ENCODE measurements at regions not wholly inside any gene's neighbourhood (a gene's known extent, or its start where the extent isn't known, plus 50 kb on each side); places are given as distances from the start of the nearest gene placed in this dataset.

DNA sequence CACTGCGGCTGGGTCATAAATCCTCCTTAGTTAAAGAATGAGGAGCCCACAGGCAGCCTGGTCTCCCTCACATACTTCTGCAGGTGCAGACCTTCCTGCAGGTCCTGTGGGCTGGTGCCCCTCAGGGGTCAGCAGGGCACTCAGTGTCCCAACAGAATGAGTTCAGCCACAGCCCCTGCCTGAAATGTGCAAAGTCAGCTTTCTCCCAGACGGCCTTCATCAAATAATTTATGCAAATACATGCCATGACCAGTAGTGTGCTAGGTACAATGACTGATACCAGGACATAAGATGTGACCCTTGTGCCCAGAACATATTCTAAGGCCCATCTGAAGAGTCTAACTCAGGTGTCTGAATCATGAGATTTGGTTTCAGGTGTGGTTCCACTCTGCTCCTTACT, 703.4 kb downstream of the TBC1D22A start:
- DNase-seq (ENCODE audit: low spot score), result no peak

DNA sequence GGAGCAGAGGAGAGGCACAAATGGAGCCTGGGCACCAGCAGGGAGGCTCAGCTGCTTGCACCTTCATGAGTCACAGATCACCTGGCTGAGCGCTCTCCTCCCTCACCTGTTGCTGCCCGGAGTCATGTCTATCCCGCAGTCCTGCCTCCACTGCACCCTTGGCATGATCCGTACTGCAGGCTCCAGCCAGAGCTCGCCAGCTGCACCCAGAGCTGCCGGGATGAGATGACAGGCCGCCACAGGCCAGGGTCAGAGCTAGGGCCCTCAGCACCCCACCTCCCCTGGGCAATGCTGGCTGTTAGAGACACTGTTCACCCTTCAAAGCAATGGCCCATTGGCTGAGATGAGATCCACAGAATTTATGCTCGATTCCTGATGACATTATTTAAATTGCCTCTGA, 702.8 kb downstream of the TBC1D22A start:
- DNase-seq (ENCODE audit: low spot score), result no peak

DNA sequence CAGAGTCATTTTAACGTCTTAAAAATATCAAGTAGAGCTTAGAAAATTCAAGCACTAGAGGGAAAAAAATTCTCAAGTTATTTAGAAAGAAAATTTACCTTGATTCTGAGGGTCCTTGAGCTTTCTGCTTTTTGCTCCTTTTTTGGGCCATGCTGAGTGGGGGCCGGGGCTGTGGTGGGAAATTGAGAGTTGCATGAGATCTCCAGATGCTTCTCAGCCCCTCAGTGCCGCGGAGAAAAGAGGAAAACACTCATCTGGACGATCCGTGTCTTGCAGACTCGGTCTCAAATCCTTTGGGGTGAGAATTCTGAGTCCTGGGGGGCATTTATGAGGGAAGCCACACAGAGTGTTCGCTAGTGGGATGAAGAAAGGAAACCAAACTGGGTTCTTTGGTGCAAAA, 700.8 kb downstream of the TBC1D22A start:
- no peak for DNase-seq (ENCODE audit: low spot score)

DNA sequence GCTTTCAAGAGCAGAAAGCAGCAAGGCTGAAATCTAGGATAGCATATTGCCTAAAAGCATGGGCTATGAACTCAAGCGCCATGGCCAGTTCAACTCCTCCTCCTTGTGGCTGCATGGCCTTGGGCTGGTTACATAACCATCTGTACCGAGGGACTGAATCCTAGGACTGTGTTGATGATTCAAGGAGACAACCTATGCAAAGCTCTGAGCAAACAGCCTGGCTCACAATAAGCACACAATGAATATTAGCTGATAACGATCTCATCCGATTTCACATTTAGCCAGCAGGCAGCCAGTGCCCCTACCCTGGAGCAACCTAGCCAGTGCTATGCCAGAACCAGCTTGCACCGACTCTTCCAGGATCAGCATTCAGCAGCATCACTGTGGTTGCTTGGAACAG, 698.4 kb downstream of the TBC1D22A start:
- DNase-seq (ENCODE audit: low spot score), result no peak

DNA sequence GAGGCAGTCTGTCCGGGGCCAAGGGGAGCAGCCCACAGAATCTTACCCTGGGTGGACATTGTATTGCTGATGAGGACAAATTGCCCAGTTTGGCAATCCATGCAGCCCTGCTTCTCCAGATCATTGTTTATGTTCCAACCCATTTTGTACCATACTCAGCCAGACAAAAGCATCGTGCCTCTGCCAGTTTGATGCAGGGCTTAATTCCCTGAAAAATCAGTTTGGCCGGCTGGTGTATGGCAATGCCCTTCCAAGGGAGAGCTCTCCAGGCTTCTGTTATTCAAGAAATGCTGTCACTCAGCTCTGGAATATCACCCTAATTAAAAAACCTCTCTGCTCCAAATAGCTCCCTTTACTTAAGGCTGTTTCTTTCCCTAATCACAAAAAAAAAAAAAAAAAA, 697.7 kb downstream of the TBC1D22A start:
- no peak for DNase-seq (ENCODE audit: low spot score)

DNA sequence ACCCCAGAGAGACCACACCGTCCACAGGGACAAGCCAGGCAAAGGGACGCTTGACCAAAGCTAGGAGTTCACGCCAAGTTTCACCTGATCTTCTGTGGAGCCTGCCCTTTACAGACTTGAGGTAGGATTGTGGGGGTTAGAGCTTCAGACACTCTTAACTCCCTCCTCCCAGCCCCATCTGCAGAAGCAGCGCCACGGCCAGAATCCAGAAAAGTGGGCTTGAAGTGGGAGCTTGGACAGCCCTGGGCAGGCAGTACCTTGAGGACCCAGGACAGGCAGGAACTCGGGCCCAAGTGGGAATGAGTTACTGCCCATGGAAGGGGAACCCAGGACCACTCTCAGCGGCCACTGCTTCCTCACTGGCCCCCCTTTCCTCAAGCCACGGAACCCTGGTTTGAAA, 695.9 kb downstream of the TBC1D22A start:
- no peak for DNase-seq (ENCODE audit: low spot score)

DNA sequence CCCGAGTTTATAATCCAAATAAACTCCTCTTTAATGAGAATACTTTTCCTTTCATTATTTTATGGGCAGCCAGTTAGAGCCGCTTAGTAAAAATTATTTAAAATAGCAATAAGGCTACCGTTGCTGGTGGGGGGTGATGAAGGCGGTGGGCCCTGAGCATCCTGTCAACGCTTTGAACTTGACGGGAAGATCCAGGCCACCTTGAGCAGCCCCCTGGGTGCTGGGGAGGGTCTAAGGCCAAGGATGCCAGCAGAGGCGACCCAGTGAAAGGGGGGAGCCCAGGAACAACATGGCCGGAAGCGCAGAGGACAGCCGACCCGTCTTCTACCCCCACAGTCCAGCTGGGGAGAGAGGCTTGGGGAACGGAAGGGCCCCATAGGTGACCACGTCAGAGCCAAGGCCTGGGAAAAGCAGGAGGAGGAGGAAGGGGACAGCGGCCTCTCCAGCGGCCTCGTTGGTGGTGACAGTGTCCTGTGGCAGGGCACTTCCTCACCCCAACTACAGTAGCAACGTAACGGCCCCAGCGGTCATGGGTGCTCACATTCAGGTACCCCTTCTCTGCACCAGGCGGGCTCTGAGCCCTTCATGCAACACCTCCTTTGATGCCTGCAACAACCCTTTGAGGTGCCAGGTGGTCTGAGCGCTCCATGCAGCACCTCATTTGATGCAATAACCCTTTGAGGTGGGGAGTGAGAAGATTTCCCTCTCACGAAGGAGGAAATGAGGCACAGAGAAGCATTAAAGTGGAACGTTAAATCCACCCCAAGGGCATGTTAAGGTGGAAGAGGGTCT, 695.3 kb downstream of the TBC1D22A start:
- DNase-seq (ENCODE audit: low spot score), result no peak

- no peak for DNase-seq (ENCODE audit: low spot score)
These were observed 694.6 kb downstream of the TBC1D22A start for GRCh38 chr22:47457021-47457420.

GRCh38 chr22:47456031-47456430, 693.6 kb downstream of the TBC1D22A start:
- DNase-seq (ENCODE audit: low spot score), result no peak

GRCh38 chr22:47453049-47453448, 690.6 kb downstream of the TBC1D22A start:
- no peak for DNase-seq (ENCODE audit: low spot score)

DNA sequence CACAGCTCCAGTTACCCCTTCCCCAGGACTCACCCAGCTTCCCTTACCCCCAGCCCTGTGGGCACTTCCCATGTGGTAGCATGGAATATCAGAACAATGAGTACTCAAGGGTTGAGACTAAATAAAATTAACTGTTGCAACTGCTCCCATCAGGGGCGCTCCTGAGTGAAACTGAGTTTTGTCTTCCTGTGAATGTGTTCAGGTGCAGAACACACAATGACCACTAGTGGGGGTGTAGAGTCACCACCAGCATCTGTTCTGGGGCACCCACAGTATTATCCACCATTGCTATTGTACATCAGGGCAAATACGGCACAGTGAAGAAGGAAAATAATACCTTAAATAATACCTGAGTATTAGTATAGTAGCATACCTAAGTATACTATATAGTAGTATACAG, 689.7 kb downstream of the TBC1D22A start:
- no peak for DNase-seq (ENCODE audit: low spot score)

- DNase-seq (ENCODE audit: low spot score), result no peak
These were observed 688.5 kb downstream of the TBC1D22A start for GRCh38 chr22:47450876-47451475.

- DNase-seq (ENCODE audit: low spot score), result no peak
These were observed 687.2 kb downstream of the TBC1D22A start for GRCh38 chr22:47449508-47450270.

DNA sequence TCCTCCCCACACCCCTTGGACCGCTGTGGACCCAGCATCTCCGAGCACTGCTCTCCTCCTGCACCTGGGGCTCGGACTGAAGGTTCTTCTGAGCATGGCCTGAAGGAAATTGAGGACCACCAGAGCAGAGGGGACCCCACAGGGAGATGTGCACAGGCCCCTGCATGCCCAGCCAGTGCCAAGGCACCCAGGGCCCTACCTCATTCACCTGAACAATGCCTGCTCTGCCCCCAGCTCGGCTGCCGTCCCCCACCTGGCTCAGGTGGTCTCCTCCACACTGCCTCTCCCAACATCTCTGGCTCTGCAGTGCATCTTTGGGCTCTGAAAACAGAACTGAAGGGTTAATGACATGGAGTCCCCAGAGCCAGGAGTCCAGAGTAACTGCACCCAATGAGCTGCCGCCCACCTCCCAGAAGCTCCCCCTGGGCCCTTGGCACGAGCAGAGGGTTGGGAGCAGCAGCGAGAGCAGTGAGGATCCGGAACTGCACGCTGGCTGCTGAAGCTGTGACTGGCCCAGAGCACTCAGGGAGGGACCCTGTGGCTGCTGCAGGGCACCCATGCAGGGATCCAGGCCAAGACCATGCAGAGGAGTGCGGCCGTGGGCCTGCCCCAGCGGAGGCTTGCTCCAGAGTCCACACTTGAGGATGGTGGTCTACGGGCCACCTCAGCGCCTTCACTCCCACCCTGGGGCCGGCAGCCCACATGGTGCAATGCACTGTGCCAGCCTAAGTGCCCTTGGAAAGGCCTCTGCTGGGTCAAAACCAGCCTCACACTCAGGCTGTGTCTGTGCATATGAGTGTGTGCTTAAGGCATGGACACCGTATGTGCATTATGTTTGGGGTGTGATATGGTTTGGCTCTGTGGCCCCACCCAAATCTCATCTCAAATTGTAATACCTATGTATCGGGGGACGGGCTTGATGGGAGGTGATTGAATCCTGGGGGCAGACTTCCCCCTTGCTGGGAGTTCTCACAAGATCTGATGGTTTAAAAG, 686.1 kb downstream of the TBC1D22A start:
- DNase-seq (ENCODE audit: low spot score), result no peak

DNA sequence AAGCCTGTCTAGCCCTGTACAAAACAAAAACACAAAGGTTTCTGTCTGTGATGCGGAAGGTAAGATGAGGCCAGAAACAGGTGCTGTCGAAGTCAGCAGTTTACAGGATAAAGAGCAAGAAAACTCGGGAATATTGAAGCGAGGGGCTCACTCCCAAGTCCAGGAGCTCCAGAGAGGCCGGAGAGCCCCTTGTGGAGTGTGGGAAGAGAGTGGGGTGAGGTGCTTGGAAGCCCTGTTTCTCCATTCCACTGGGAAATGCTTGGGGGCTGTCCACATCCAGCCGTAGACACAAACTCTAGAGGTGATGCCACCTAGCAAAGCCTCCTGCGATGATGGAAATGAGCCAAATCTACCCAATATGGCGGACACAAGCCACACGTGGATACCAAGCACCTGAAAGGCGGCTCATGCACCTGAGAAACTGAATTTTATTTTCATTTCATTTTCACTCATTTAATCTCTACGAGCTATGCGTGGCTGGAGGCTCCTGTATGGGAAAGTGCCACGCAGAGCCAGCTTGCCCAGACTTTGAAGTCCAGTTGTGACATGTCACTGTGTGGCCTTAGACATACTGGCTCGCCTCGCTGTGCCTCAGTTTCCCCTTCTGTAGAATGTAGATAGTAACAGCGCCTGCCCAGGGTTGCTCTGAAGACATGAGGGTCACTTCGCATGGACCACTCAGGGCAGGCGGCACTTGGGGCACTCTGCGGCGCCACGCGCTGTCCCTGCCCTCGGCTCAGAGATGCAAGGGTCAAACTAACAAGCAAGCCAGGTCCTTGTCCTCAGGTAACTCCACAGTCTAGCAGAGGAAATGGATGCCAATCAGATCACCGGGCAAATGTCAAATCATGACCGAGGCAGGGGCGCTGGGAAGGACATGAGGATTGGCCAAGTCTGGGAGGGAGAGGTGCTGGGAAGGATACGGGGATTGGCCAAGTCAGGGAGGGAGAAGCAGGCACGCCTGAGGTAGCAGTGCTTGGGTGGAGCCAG, 684.7 kb downstream of the TBC1D22A start:
- no peak for DNase-seq (ENCODE audit: low spot score)

DNA sequence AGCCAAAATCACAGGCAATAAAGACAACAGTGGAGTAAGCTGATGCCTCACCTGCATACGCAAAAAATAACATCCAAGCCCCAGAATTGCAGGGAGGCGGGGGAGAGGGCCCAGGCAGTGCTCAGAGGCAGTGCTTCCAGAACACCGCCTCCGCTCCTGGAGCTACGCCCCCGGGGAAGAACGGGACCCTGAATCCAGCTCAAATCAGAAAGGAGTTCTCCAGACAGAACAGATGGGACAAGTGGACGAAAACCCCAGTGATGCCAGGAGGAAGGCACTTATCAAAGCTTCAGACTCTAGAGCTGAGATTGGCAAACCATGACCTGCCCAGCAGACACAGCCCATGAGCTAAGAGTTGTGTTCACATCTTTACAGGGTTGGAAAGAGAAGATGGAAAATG, 683.9 kb downstream of the TBC1D22A start:
- no peak for DNase-seq (ENCODE audit: low spot score)

- no peak for DNase-seq (ENCODE audit: low spot score)
These were observed 683.4 kb downstream of the TBC1D22A start for GRCh38 chr22:47445716-47446290.

DNA sequence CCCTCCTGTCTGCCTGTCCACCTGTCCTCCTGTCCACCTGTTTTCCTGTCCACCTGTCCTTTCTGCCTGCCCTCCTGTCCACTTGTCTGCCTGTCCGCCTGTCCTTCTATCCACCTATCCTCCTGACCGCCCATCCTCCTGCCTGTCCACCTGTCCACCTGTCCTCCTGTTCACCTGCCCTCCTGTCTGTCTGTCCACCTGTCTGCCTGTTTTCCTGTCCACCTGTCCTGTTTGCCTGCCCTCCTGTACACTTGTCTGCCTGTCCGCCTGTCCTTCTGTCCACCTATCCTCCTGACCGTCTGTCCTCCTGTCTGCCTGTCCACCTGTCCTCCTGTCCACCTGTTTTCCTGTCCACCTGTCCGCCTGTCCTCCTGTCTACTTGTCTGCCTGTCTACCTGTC, 682.8 kb downstream of the TBC1D22A start:
- DNase-seq (ENCODE audit: low spot score), result no peak

DNA sequence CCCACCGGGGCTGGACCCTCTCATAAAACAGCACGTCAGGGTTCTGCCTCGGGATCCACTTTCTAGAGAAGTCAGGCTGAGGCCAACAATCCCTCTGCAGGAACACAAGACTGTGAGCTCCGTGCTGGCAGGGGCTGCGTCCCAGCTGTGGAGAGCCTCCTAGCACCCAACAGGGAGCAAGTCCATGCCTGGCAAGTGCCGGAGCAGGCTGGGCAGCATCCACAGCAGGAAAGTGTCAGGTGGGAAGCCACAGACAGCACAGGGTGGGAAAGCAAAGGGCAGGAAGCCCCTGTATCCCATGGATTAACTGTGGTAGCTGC, 682.3 kb downstream of the TBC1D22A start:
- no peak for DNase-seq (ENCODE audit: low spot score)
